Gastroesophageal sphincter (tissue), 3 donors: ENCODE measurements at regions not wholly inside any gene's neighbourhood (a gene's known extent, or its start where the extent isn't known, plus 50 kb on each side); places are given as distances from the start of the nearest gene placed in this dataset.
"Not testable (repeated sequence)": the region's sequence is repeated elsewhere in the genome, so short reads cannot be mapped to it uniquely, and the experiment has no call there.

Source experiments
- POLR2AphosphoS5 ChIP-seq: sonication (generic); formaldehyde crosslinking; IDR thresholded peaks from one replicate; pipeline ENCODE4 v1.6.1; 2017; ENCODE audit warnings: antibody characterized with exemption
- TF ChIP-seq, protein P1 (sequence below), 4 experiments: fragments of 200-600 bp in 2 of 4; fragments of 450-650 bp in 2 of 4; sonication (generic) in 1 of 4; IDR thresholded peaks; one replicate each; pipeline ENCODE4 v1.5.1; 2017 to 2019; ENCODE audit warnings: antibody characterized with exemption in 4 of 4, mild to moderate bottlenecking in 2 of 4, moderate library complexity in 2 of 4

DNA sequence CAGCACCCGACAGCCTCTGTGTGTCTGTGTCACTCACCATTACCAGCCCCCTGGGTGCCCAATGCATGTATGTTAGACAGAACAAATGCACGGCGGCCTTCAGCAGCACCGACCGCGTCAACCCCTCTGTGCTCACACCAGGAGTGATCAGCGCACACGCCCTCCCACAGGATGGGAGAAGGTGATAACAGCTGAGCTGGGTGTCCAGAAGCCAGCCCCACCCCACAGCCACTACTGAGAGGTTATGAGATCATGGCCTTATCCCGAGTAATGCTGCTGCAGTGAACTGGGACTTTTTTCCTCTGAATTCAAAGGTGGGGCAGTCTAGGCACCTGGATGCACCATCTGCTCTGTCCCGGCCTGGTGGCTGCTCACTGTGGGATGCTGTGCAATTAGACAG lies 80.9 kb upstream of the SAMD11 start:
- not testable (repeated sequence) for TF ChIP-seq POLR2AphosphoS5
- TF ChIP-seq, protein P1, sequence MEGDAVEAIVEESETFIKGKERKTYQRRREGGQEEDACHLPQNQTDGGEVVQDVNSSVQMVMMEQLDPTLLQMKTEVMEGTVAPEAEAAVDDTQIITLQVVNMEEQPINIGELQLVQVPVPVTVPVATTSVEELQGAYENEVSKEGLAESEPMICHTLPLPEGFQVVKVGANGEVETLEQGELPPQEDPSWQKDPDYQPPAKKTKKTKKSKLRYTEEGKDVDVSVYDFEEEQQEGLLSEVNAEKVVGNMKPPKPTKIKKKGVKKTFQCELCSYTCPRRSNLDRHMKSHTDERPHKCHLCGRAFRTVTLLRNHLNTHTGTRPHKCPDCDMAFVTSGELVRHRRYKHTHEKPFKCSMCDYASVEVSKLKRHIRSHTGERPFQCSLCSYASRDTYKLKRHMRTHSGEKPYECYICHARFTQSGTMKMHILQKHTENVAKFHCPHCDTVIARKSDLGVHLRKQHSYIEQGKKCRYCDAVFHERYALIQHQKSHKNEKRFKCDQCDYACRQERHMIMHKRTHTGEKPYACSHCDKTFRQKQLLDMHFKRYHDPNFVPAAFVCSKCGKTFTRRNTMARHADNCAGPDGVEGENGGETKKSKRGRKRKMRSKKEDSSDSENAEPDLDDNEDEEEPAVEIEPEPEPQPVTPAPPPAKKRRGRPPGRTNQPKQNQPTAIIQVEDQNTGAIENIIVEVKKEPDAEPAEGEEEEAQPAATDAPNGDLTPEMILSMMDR (IDR thresholded peaks at IDR 0.05) = not testable (repeated sequence)
